ENCODE measurements at regions not wholly inside any gene's neighbourhood (a gene's known extent, or its start where the extent isn't known, plus 50 kb on each side); places are given as distances from the start of the nearest gene placed in this dataset.
A peak's percentile ranks its signal among the peaks of the same experiment; 100 is the strongest.

DNA sequence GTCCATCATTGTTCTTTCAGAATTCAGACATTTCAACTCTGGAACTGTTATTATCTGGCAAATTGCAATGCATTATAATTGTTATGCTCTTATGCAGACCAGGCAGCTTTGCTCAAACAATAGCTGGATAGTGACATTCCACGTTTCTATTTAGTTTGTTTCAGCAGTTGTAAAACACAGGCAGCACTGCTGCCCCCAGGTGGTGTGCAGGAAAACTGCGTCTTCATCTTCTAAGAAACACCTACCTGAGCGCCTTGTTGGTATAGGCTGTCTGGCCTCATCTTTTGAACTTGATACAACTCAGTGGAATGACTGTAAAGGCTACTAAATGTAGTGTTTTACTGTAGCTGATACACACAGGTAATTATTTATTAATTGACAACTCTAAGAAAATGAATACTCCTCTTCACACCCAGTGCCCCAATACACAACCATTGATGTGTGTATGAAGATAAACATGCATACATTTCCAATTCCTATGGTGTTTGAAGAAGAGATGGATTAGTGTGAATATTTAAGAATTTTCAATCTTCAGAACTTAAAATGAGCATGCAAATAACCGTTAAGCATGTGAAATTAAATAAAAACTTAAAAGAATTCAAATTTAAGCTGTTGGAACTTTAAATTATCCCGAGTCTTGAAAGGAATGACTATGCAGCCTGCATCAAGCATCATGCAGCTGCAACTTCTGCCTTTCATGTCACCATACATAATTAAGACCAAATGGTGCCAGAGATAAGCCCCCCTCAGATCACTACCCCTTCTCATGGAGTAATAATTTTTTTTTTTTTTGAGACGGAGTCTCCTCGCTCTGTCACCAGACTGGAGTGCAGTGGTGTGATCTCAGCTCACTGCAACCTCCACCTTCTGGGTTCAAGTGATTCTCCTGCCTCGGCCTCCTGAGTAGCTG, 85.6 kb downstream of the CD8B2 start:
- FAIRE-seq: no peak
- DNase-seq (ENCODE audit: low spot score): no peak

DNA sequence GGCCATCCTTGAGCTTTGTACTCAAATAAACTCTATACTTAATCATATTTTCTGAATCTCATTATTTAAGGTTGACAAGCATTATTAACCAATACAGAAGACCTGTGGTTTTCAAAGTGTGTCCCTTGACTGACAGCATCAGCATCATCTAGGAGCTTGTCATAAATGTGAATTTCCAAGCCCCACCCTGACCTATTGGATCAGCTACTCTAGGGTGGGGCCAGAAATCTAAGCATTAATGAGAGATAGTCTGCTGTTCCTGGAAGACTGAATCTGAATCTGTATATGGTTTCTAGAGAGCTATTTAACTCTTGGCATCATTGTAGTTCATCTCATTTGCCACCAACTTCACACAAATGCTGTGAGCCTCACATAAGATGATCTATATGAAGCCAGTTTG, 86.6 kb downstream of the CD8B2 start:
- FAIRE-seq (no peak), DNase-seq (ENCODE audit: low spot score) (no peak)

DNA sequence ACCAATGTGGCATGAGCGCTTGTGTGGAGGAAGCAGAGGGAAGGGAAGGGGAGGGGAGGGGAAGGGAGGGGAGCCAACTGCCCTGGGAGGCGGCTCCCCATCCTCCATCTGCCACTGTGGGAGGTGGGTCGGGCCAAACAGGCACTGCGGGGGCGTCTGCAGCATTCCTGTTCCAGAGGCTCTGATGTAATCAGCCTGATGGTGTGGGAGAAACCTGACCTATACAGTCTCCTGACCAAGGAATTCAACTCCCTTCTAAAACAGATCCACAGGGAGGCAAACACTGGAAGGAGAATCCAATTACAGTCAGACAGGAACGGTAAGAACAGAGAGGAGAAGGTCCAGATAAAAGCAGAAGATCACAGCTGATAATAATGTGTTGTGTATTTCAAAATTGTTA, 88.8 kb downstream of the CD8B2 start:
- no peak for FAIRE-seq
- DNase-seq (ENCODE audit: low spot score): no peak

DNA sequence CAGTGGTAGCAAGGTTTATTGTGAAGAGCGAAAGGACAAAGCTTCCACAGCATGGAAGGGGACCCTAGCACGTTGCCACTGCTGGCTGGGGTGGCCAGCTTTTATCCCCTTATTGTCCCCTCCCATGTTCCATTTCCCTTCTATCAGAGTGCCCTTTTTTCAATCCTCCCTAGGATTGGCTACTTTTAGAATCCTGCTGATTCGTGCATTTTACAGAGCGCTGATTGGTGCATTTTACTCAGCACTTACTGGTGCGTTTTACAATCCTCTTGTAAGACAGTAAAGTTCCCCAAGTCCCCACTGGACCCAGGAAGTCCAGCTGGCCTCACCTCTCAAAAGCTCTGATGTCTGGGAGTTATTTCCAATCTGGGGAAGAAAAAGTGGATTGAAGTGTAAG, 90.1 kb downstream of the CD8B2 start:
- FAIRE-seq (no peak), DNase-seq (ENCODE audit: low spot score) (no peak)

DNA sequence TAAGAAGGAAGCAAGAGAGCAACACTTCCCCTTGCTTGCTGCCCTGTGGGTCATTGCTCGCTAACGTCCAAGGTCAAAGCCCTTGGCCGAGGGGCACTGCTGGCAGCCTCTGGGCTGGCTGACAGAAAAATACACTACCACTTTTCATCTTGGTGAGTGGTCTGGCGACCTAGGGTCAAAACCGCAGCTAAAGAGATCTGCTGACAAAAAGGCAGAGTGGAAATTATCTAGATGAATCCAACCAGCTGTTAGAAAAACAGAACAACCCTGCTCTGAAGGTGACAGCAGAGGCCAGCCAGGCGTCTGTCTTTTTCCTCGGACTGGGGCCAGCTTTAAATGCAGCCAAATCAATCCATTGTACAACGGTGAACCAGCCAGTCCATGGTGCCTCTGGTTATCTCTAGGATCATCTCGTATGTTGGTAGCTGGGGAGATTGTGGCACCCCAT, 92.6 kb downstream of the CD8B2 start:
- DNase-seq (ENCODE audit: low spot score) (no peak), FAIRE-seq (no peak)

DNA sequence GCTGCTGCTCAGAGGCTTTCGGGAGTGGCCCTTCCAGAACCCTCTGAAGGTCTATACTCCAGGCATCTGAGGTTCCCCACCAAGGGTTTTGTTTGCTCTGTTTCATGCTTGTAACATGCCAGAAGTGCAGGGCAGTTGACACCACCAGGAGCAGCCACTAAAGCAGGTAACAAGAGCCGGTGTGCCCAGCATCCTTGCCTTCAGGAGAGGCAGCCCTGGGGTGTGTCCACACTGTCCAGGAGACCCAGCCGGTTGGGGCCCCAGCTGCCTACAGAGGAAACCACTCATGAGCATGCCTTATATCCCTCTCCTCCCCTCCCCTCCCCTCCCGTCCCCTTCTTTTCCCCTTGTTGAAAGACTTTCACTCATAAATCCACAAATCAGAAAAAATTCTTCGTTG, 93.1 kb downstream of the CD8B2 start:
- no peak for DNase-seq (ENCODE audit: low spot score)
- FAIRE-seq: no peak

DNA sequence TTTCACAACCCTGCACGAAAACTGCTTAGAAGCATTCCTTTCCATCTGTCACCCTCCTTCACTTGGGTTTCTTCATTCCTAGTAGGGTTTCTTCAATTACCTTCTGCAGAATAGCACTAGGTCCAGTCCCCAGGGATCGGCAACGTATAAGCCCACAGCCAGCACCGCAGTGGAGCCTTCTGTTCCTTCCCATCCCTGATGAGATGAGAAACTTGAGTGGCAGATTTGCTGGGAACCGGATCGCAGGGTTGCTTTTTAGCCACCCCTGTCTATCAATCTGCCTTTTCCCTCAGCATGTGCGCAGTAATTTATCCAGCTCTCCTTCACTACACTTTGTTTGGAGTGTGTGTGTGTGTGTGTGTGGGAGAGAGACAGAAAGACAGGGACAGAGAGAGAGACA, 94.2 kb downstream of the CD8B2 start:
- DNase-seq (ENCODE audit: low spot score) (no peak), FAIRE-seq (no peak)

DNA sequence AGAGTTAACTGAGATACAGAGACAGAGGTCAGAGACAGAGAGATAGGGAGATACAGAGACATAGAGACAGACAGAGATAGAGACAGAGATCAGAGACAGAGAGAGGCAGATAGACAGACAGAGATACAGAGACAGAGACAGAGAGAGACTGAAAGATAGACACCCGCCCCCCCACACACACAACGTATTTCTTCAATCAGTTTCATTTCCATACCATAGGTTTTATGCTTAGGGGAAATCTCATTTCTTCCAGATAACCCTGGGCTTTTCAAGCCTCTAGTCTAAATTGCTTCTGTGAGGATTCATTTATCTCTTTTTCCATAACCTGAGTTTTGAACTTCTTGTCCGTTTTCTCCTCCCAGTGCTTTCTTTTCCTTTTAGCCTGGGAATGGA, 94.6 kb downstream of the CD8B2 start:
- no peak for DNase-seq (ENCODE audit: low spot score)
- no peak for FAIRE-seq

DNA sequence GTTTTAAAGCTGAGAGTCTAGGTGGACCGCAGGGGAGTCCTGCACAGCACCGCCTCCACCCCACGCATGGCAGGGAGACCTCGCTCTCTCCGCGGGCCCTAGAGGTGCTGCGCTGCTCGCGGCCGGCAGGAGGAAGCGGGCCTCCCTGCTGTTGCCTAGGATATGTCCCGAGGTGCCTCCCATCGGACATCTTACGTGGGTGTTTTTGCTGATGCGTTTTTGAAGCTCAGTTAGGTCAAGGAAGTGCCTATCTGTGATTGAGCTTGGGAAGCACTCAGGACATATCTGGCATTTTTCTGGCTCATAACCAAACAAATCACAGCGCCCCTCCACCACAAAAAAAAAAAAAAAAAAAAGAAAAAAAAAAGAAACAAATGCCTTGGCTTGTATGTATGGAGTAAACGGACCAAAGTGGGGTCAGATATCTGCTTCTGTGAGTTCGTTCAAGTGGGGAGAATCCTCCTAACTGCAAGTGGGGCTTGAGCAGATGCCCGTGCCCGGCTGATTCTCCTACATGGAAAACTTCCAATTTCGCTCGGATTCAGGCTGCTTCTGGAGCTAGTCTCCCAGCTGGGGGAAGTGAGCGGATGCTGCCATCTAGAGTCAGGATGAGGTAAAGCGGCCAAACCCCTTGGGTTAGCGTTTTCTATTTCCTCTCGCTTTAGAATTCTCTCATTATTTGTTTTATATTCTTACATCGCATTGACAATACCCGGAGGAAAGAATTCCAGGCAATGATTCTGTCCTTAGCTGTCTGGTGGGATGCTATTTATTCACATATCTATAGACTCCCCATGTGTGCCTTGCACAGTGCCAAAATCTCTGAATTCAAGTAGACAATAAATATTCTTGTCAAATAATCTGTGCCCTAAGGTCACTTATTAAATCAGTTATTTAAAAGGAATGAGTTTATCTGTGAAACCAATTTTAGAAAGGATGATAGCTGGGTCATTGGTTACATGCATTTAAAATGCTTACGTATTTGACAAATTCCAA, 95.3 kb downstream of the CD8B2 start:
- FAIRE-seq: peak; percentile 64
- peak; percentile 57 for DNase-seq (ENCODE audit: low spot score)

DNA sequence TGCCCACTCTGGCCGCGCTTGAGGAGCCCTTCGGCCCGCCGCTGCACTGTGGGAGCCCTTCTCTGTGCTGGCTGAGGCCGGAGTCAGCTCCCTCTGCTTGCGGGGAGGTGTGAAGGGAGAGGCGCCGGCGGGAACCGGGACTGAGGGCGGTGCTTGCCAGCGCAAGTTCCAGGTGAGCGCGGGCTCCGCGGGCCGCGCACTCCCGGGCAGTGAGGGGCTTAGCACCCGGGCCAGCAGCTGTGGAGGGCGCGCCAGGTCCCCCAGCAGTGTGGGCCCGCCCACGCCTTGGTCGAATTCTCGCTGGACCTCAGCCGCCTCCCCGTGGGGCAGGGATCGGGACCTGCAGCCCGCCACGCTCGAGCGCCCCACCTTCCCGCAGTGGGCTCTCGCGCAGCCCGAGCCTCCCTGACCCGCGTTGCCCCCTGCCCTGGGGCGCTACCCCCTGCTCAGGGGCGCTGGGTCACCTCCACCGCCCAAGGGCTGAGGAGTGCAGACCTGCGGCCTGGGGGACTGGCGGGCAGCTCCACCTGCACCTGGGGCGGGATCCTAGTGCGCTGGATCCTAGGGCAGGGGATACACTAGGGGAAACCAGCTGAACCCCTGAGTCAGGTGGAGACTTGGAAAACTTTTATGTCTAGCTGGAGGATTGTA, 97.3 kb downstream of the CD8B2 start:
- FAIRE-seq (no peak), DNase-seq (ENCODE audit: low spot score) (no peak)

DNA sequence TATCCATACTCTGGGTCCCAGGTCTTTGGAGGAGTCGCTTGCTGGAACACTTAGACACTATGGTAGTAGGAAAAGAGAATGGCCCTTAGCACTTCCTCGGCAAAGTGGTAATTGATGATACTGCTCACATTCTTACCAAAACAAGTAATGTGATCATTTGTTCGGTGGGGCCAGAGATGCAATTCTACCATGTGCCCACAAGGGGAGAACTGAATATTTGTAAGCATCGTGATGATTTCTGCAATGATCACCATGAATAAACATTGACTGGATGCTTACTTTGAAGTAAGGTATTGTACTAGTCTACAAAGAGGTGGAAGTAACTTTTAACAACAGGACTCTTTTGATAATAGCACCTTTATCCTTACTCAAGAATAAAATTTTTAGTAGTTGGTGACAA, 109.7 kb downstream of the CD8B2 start:
- DNase-seq (ENCODE audit: low spot score): no peak
- no peak for FAIRE-seq

DNA sequence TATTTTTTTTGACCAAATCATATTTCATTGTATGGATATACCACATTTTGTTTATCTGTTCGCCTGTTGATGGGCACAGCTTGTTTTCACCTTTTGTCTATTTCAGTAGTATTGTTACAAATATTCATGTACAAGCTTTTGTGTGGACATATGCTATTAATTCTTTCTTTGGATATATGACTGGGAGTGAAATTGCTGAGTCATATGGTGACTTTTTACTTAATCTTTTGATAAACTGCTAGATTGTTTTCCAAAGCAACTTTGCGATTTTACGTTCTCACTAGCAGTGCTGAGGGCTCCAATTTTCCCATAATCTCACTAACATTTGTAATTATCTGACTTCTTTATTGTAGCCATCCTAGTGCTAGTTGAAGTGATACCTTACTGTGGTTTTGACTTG, 112.4 kb downstream of the CD8B2 start:
- no peak for DNase-seq (ENCODE audit: low spot score)
- FAIRE-seq: no peak

DNA sequence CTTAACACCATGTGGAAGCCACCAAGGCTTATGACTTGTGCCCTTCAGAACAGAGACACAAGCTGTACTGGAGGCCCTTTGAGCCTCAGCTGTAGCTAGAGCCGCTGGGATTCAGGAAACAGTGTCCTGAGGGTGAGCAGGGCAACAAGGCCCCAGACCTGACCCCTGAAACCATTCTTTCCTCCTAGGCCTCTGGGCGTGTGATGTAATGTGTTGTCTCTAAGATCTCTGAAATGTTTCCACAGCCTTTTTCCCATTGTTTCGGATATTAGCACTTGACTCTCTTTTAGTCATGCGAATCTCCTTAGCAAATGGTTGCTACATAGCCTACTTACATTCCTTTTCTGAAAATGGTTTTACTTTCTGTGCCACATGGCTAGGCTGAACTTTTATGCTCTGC, 114.9 kb downstream of the CD8B2 start:
- no peak for DNase-seq (ENCODE audit: low spot score)
- no peak for FAIRE-seq

DNA sequence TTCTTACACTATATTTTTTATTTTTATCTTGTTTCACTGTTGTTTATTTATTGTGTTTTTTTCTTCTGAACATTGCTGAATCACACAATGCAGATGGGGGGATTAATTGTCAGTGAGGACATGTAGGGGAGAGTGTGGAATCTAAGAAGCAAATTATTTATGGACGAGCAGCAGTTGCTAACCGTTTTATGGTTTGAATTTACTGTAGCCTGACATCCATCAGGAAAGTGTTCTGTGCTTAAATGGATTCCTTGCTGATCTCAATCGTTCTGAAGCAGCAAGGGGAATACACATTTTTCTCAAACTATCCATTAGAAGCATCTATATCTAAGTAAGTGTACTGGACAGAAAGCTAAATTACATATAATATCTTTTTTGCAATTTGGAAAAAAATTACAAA, 119.5 kb downstream of the CD8B2 start:
- DNase-seq (ENCODE audit: low spot score) (no peak), FAIRE-seq (no peak)

DNA sequence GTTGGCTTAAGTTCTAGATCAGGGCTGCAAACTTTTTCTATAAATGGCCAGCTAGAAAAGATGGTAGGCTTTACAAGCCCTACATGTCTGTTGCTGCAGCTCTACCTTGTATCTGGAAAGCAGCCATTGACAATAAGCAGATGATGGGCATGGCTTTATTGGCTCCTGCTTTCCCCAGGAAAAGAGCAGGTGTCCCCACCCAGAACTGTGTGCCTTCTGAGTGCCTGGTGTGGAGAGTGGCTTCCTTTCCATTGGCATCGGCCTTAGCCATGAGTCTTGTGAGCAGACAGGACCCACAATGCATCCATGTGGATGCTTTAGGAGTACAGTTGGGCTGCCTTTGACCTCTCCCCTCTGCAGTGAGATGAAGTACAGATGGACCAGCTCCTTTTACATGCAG, 120.2 kb downstream of the CD8B2 start:
- DNase-seq (ENCODE audit: low spot score): no peak
- no peak for FAIRE-seq

DNA sequence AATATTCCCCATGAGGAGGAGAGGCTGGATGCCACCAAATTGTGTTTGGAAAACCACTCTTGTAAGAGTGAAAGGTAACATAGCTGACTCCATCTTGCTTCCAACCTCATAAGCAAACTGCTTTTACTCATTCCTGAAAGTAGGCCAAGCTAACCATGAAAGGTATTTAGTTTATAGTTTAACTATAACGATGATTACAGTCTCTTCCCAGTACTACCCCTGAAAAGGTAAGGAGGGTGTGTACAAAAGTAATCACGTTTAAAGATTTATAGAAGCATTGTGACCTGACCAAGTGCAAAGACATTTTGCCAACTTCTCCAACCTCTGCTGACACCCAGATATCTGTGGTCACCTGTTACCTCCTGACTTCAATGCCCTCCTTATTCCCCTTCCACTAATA, 122.6 kb downstream of the CD8B2 start:
- DNase-seq (ENCODE audit: low spot score) (no peak), FAIRE-seq (no peak)

DNA sequence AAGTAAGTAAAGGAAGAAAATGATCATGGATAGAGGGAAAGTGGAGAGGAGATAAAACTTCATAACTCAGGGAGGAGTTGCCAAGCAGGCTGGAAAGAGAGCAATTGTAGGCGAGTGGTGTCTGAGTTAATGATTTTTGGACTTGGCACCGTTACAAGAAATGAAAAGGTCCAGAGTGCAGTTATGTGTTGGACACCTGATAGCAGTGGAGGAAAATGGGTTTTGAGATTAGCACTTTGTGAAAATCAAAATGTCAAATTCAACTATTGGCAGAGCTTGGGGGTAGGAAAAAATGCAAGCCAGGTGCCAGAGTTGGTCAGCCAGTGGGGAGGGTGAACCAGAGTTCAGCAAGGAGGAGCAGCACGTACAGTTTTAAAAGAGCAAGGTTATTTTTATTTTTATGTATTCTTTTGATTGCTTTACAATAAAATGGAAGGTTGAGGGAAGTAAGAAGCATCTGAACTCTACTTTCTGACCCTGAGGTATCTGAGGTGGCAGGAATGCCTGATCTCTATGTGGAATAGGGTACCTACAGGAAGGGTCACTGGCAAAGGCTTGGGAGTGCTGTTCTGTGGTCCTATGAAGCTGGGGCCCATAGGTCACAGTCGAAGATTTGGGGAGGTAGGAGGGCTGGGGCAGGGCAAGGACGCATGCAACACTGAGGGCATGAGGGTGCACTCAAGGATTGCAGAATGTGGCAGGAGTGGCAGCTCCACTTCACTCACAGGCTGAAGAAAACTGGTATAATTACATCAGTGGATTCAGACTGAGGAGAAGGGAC, 127.5 kb downstream of the CD8B2 start:
- FAIRE-seq (no peak), DNase-seq (ENCODE audit: low spot score) (no peak)

DNA sequence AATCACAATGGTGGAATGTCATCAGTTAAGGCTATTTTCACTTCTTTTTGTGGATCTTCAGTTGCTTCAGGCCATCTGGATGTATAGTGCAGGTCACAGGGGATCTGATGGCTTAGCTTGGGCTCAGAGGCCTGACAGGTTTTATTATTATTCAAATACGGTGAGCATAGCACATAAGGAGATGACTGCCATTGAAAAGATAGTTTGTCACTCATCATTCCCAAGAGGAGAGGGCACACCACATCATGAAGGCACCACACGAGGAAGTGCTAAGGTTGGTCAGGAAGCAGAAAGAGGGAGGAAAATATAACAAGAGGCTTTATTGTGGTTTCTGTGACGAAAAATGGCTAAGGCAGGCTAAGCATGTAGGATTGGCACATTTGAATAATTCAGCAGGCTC, 131.4 kb downstream of the CD8B2 start:
- no peak for FAIRE-seq
- DNase-seq (ENCODE audit: low spot score): no peak

DNA sequence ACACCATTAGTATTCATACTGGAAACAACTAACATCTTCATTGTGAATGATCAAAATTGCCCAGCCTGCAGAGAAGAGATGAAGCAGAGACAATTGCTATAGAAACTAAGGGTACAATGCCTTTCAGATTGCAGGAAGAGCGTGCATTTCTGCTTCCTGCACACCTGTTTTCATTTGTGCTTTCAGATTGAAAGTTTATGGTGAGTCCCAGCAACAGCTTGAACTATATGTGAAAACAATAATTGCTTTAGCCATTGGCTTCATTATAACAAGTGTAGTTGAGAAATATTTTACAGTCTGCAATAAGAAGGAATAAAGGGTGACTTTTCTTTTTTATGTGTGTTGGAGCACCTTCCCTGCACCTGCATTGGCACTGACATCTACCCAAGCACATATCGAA, 136.3 kb downstream of the CD8B2 start:
- DNase-seq (ENCODE audit: low spot score) (no peak), FAIRE-seq (no peak)

DNA sequence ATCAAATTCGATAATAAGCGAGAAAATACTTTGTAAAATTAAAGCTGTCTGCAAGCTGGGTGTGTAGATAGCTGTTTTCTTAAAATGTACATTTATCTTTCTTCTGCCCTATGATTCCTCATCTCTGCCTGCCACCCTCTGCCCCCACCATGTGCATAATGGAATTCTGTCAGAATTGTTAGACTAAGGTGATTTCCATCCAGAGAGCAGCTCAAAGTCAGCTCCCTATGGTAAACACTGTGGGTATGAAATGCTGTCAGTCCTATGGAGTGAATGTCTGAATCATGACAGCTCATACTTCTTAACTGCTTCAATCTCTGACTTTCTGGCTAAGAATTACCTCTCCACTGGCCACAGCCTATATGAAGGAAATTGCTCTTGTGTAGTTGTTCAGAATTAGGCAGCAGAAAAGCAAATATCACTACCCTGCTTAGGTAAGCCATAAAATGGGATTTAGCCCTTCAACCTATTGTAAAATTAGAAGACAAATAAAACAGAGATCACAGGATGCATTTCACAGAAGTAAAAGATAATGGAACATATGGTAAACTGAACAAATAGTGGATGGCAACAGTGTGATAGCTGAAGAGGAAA, 137.7 kb downstream of the CD8B2 start:
- no peak for DNase-seq (ENCODE audit: low spot score)

DNA sequence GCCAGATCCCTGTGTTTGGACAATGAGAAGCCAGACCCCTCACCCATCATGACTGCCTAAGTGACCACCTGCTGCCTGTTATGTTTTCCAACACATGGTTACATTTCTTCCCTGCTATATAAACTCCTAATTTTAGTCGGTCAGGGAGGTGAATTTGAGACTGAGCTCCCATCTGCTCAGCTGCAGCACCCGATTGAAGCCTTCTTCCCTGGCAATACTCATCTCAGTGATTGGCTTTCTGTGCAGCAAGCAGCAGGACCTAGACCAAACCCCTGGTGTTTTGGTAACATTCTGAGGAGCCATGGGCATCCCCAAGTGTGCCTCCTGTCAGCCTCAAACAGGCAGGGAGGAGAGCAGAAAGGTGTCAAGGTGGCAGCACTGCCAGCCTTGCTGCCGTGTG, 141.2 kb downstream of the CD8B2 start:
- FAIRE-seq: no peak

More for the DNA sequence above, 137.7 kb downstream of the CD8B2 start:
- FAIRE-seq: no peak

More for the DNA sequence above, 141.2 kb downstream of the CD8B2 start:
- no peak for DNase-seq (ENCODE audit: low spot score)

Data from RCC 7860 (cell line).